H1 (cell line): ENCODE measurements at regions not wholly inside any gene's neighbourhood (a gene's known extent, or its start where the extent isn't known, plus 50 kb on each side); places are given as distances from the start of the nearest gene placed in this dataset.

Source experiments
- CTCF ChIP-seq, 3 experiments: IDR thresholded peaks; 1 replicate in 2 of 3; 2 replicates in 1 of 3; pipeline versions ENCODE4 v1.5.1 to v1.6.1; 2011; ENCODE audit warnings: low read length in 3 of 3, mild to moderate bottlenecking in 3 of 3, inconsistent platforms in 2 of 3, low read depth in 1 of 3, moderate library complexity in 1 of 3; ENCODE audit not compliant: insufficient read depth in 1 of 3; ENCODE audit errors: control extremely low read depth in 1 of 3
- EP300 ChIP-seq, 2 experiments: IDR thresholded peaks; 1 replicate in 1 of 2; 2 replicates in 1 of 2; pipeline ENCODE4 v1.6.1; 2011 to 2012; ENCODE audit warnings: low read depth in 2 of 2, low read length in 2 of 2, mild to moderate bottlenecking in 2 of 2, borderline replicate concordance in 1 of 2, inconsistent platforms in 1 of 2, moderate library complexity in 1 of 2
- EZH2 ChIP-seq: fragments of 200-600 bp; sonication (generic); IDR thresholded peaks from 2 replicates; pipeline ENCODE4 v1.7.1; 2012; ENCODE audit warnings: low read depth, mild to moderate bottlenecking, moderate library complexity, low read length, inconsistent platforms; ENCODE audit not compliant: severe bottlenecking
- HDAC6 ChIP-seq: IDR thresholded peaks from one replicate; pipeline ENCODE4 v1.7.1; 2012; ENCODE audit warnings: low read depth, mild to moderate bottlenecking, inconsistent platforms, low read length, moderate library complexity
- POLR2A ChIP-seq, 2 experiments: IDR thresholded peaks; 1 replicate in 1 of 2; 2 replicates in 1 of 2; pipeline ENCODE4 v1.6.1; 2011; ENCODE audit warnings: low read depth in 2 of 2, low read length in 2 of 2, mild to moderate bottlenecking in 2 of 2; ENCODE audit errors: control extremely low read depth in 1 of 2
- RNF2 ChIP-seq: fragments of 200-900, 300-1000 bp; sonication (generic); IDR thresholded peaks from 2 replicates; pipeline ENCODE4 v1.7.1; 2016; ENCODE audit warnings: borderline replicate concordance, low read depth, mild to moderate bottlenecking, antibody characterized with exemption, low read length; ENCODE audit not compliant: poor library complexity, severe bottlenecking; ENCODE audit errors: missing control alignments

GRCh38 chr6:100314186-100314585 lies 150.5 kb downstream of the SIM1 start:
- TF ChIP-seq CTCF (IDR thresholded peaks at IDR 0.05; ENCODE audit: control extremely low read depth in 1 of 3, insufficient read depth in 1 of 3, low read depth in 1 of 3, low read length in 3 of 3): no peak
- no peak for TF ChIP-seq HDAC6
- no peak for TF ChIP-seq POLR2A (IDR thresholded peaks at IDR 0.05; ENCODE audit: control extremely low read depth in 1 of 2, low read depth in 2 of 2, low read length in 2 of 2)
- no peak for TF ChIP-seq EP300 (IDR thresholded peaks at IDR 0.05; ENCODE audit: borderline replicate concordance in 1 of 2, low read depth in 2 of 2, low read length in 2 of 2)
- TF ChIP-seq RNF2: no peak
- no peak for TF ChIP-seq EZH2
